HG03039 (cell line): ENCODE measurements at regions not wholly inside any gene's neighbourhood (a gene's known extent, or its start where the extent isn't known, plus 50 kb on each side); places are given as distances from the start of the nearest gene placed in this dataset.

Source experiments
- ATAC-seq: cut with Tn5 transposase; IDR thresholded peaks from one replicate; pipeline ENCODE4 v1.9.1; 2021; ENCODE audit warnings: mild to moderate bottlenecking, moderate library complexity; ENCODE audit not compliant: unreplicated experiment

DNA sequence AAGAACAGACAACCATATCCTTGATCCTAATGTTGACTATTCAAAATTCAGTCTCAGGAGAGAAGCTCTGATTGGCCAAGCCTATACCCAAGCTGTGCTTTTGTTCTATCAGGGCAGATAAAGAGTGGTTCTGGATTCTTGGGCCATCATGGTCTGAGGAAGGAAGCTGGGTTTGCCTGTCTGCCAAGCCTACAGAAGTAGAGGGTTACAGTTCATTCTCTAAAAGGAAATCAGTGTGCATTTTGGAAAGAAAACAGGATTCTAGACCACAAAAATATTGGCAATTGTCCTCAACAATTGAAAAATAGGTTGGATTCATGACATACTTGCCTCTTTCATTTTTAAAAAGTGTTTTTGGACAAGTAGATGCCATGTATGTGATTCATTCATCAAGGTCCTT, 145.4 kb upstream of the BMP2 start:
- ATAC-seq = no peak

- no peak for ATAC-seq
Observed at GRCh38 chr20:6618051-6618450, 149.4 kb upstream of the BMP2 start.

- no peak for ATAC-seq
Observed at GRCh38 chr20:6616421-6616820, 151.1 kb upstream of the BMP2 start.

GRCh38 chr20:6614836-6615235, 152.7 kb upstream of the BMP2 start:
- ATAC-seq = no peak

DNA sequence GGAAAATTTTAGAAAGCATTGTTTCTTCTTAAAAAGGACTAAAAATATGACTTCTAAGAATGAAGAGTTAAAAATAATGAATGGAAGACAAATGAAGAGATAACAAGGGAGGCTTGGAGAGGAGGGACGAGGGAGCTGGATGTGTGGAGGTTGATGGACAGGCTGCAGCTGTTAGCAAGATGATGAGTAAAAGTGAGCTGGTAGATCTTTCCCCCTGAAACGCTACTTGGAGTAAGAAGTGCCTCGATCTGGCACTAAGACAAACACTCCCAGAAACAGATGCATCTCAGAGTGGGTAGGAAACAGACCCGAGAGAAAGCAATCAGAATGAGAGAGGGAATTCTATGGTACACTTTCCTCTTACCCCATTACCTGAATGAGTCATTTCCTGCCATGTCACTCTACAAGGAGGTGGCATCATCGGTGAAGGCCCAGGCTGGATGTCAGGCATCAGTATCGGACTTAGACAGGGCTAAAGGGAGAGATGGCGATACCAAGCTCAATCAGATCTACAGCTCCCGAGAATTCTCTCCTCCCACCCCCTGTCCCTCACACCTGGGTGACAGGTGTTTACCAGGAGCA, 154.1 kb upstream of the BMP2 start:
- no peak for ATAC-seq

- no peak for ATAC-seq
Observed at GRCh38 chr20:6612606-6612923, 154.9 kb upstream of the BMP2 start.

GRCh38 chr20:6611911-6612605, 155.4 kb upstream of the BMP2 start:
- ATAC-seq = no peak

DNA sequence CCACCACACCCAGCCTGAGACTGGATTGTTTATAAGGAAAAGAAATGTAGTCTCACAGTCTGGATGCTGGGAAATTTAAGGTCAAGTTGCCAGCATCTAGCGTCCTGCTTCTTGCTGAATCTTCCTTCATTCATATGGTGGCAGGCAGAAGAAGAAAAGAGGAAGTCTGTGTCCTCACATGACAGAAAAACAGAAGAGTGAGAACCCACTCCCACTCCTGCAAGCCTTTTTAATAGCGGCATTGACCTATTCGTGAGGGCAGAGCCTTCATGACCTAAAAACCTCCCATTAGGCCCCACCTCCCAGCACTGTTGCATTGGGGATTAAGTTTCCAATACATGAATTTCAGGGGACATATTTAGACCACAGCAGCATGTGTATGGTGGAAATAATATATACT, 160.8 kb upstream of the BMP2 start:
- ATAC-seq = no peak

DNA sequence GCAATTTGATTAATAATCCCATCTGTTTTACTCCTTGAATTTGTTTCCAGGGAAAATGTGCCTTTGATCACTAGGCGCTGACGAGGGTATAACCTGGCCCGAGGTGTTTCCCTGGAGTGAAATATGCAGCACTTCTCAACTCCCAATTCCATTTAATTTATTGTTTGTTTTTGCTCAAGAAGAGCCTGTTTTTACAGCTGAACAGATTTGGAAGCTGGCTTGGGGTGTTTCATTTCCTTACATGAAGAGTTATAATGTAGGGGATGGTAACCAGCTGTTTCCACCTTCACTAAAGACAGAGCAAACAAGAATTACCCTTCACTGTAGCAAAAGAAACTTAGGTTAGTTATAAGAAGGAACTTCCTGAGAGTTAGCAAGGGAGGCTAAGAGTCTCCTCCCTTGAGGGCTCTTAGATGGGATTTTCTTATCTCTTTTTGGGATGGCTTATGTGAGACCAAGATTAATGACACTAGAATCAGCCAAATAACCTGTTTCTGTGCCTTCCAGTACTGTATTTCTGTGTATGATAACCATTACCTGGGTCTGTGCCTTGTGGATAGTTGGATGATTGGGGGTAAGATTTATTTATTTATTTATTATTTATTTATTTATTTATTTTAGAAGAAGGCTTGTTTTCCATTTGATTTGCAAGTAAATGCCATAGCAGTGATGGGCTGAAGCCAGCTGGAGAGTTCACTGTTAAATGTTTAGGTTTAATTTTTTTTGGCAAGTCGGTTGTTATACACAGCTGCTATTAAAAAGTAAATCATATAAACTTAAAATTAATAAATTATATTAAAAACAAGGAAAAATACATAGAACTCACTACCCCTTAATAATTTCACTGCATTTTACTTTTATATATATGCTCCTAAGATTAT, 162.2 kb upstream of the BMP2 start:
- no peak for ATAC-seq

GRCh38 chr20:6604179-6604578, 163.3 kb upstream of the BMP2 start:
- no peak for ATAC-seq

DNA sequence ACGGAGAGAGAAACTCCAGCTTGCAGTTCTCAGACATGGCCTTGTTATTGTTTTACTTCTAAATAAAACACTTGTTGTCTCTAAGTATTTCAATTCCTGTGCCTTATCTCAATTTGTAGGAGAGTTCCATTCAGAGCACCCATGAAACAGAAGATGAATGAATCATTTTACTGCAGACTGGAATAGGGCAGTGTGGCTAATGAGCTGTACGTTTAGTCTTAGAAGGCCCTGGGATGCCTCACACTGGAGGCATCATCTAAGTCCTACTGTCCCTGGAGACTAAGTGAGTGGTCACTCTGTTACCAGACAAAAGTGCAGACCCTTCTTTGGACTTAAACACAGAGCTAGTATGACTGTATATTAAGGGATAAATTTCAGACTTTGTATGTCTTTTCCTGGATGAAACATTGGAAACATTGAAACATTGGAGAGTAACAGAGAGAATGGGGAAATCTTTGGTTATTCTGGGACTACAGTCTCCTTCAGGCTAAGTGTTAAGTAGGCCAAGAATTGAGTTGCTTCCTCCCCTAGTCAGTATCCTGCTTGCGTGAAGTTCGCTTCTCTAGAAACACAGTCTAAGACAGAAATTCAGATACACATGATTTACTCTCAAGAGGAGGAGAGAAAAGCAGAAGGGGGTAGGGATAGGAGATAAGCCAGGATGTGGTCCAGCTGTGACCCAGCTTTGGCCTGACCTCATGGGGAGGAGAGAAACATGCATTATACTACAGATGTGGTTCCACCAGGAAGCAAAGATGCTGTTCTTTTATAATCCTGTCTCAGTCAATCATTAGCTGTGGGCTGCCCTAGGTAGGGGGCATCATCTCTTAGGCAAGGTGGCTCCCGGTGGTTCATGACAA, 167.4 kb upstream of the BMP2 start:
- ATAC-seq = no peak

- no peak for ATAC-seq
Observed at GRCh38 chr20:6595704-6596103, 171.8 kb upstream of the BMP2 start.

- no peak for ATAC-seq
Observed at GRCh38 chr20:6590891-6591637, 176.4 kb upstream of the BMP2 start.

- ATAC-seq = no peak
Observed at GRCh38 chr20:6588296-6588695, 179.2 kb upstream of the BMP2 start.

DNA sequence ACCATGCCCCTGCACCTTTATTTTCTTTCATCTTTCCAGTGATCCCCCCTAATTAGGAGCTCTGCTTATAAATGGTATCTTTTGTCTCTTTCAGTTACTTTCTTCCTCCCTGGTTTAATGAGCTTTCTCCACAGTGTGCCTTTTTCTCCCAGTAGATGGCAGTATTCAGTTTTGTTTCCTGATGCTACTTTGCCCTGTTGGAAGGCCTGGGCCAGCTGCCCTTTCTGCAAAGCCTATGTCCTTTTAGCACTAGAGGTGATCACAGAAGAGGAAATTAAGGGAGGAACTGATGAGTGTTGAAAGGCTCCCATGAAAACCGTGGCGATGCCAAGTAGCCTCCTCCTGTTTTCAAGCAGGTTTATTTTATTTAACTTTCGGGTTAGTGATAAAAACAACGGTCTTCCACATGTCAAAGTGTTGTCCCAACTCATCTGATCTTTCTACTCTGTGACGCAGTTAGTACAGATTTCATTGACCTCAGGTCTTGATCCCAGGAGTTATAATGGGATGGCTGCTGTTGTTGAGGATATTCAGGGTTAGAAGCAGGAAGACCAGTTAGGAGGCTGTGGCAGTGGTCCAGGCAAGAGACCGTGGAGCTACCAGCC, 184.2 kb upstream of the BMP2 start:
- ATAC-seq = no peak

GRCh38 chr20:6582449-6582848, 185.0 kb upstream of the BMP2 start:
- no peak for ATAC-seq

GRCh38 chr20:6580486-6580885, 187.0 kb upstream of the BMP2 start:
- ATAC-seq = no peak

DNA sequence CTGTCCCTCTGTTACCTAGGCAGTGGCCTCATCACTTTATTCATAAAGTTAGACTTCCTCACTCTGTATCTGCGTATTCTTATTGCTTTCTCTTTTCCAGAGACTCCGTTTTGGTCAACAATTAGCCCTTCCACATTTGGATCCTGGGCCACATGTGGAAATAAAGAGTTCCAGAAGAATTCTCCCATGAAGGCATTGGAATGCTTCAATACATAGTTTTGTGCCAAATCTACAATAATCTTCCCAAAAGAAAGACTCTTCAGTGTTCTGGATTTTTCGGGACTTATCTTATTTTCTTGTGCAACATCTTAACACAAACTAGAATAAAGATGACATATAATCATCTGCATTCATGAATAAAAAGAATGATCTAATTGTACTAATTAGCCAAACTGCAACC, 187.7 kb upstream of the BMP2 start:
- ATAC-seq = no peak

DNA sequence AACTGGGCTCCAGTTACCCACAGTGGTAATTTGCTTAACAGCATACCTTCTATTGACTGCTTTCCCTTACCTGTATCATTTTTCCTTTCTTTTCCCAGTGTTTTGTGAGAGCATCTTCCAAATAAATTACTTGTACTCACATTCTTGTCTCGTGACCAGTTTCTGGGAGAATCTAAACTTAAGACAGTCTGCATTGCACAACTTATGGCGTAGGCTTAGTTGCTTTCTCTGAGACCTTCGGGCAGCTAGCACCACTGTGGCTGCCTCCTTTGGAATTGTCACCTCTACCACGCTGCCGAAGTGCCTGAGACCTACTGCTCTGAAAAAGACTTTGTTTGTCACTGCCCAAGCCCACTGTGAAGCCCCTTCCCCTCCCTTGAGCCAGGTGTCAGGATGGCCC, 188.1 kb upstream of the BMP2 start:
- ATAC-seq = no peak

GRCh38 chr20:6577451-6577850, 190.0 kb upstream of the BMP2 start:
- no peak for ATAC-seq
